ENCODE measurements at regions not wholly inside any gene's neighbourhood (a gene's known extent, or its start where the extent isn't known, plus 50 kb on each side); places are given as distances from the start of the nearest gene placed in this dataset.

- Histone ChIP-seq H2BK20ac (ENCODE audit: low read length) (no peak overlapping the region), H3K27ac (ENCODE audit: low read depth, low read length) (no peak overlapping the region), H3K14ac (ENCODE audit: insufficient read length) (no peak overlapping the region), H3K9ac (replicated peaks in 1 of 4; ENCODE audit: extremely low read depth in 1 of 4, low read depth in 3 of 4, low read length in 3 of 4) (no peak overlapping the region), H2AFZ (ENCODE audit: low read length) (no peak overlapping the region), H3K18ac (ENCODE audit: extremely low read depth, low read length) (no peak overlapping the region), H2BK5ac (ENCODE audit: low read depth, low read length) (no peak overlapping the region), H3K79me1 (ENCODE audit: low read depth, low read length) (no peaks in the 10 kb centered on the region), H2AK5ac (ENCODE audit: low read depth, low read length) (no peak overlapping the region), H3K79me2 (ENCODE audit: control insufficient read depth in 1 of 2, insufficient read depth in 2 of 2, low read length in 2 of 2) (no peaks in the 10 kb centered on the region), H4K20me1 (replicated peaks in 1 of 2; ENCODE audit: control insufficient read depth in 1 of 2, insufficient read depth in 2 of 2, low read length in 2 of 2) (no peaks in the 10 kb centered on the region), H4K91ac (replicated peaks; ENCODE audit: insufficient read length, low read length) (no peak overlapping the region), H3K23me2 (ENCODE audit: low read depth, low read length) (no peaks in the 10 kb centered on the region), H3K56ac (replicated peaks; ENCODE audit: insufficient read length, low read depth, low read length) (no peak overlapping the region), H3K23ac (ENCODE audit: insufficient read length) (no peak overlapping the region), H3K27me3 (replicated peaks in 1 of 4; ENCODE audit: control insufficient read depth in 3 of 4, extremely low read depth in 1 of 4, insufficient read depth in 3 of 4, low read length in 3 of 4) (no peaks in the 10 kb centered on the region), H4K5ac (ENCODE audit: insufficient read length, low read depth, low read length) (no peak overlapping the region), H3K36me3 (ENCODE audit: control insufficient read depth in 2 of 4, insufficient read depth in 4 of 4, low read length in 3 of 4) (no peaks in the 10 kb centered on the region), H3K4ac (replicated peaks; ENCODE audit: insufficient read length, low read depth, low read length) (no peak overlapping the region), H3K4me3 (ENCODE audit: extremely low read depth in 1 of 4, insufficient read depth in 2 of 4, low read depth in 3 of 4, low read length in 4 of 4) (no peak overlapping the region), H2BK12ac (ENCODE audit: low read depth, low read length) (no peak overlapping the region), H2BK15ac (ENCODE audit: low read length) (no peak overlapping the region), H3K4me2 (ENCODE audit: insufficient read depth in 1 of 2, low read depth in 2 of 2, low read length in 2 of 2) (no peak overlapping the region), H4K8ac (ENCODE audit: extremely low read depth, insufficient read depth, low read length) (no peak overlapping the region), H3K9me3 (ENCODE audit: insufficient read depth in 2 of 2, low read depth in 1 of 2, low read length in 1 of 2) (no peaks in the 10 kb centered on the region), H2BK120ac (replicated peaks; ENCODE audit: low read depth, low read length) (no peak overlapping the region), H3K4me1 (replicated peaks in 1 of 4; ENCODE audit: control insufficient read depth in 3 of 4, insufficient read depth in 4 of 4, low read length in 3 of 4) (peaks cover 0 to 3% (median 0%) of the 10 kb centered on the region in 4 experiments; a peak in 1 of 7 replicates)
- 86% methylated on average over 3 of the region's 3 CpGs; no CpG with 5 or more reads in 1 of the 2 experiments for WGBS, 2 experiments (ENCODE audit: extremely low coverage in 1 of 2, insufficient coverage in 1 of 2, insufficient read length in 1 of 2, insufficient replicate concordance in 2 of 2, low coverage in 1 of 2, low lambda C conversion rate in 2 of 2, missing lambda C conversion rate in 1 of 2)
- FAIRE-seq (no peak), DNase-seq (ENCODE audit: low read depth in 1 of 2, low spot score in 2 of 2) (no peak)
- TF ChIP-seq ATF3 (IDR thresholded peaks at IDR 0.05; ENCODE audit: insufficient read depth, low read depth, low read length) (no peak), MAX (IDR thresholded peaks at IDR 0.05) (no peak), SP2 (IDR thresholded peaks at IDR 0.05; ENCODE audit: low read length) (no peak)
- ChIA-PET CTCF (ENCODE audit: partially characterized antibody) (interaction anchor here (0.6 kb wide), 1 partner anchor 1614 kb away, joined by 3 read pairs; no protein-coding TSS in a partner anchor), POLR2A (ENCODE audit: partially characterized antibody) (no interaction called here)
Measured at GRCh38 chr15:96230526-96231181, 99.8 kb upstream of the NR2F2 start.

Measured in H1 (cell line).